ENCODE measurements at regions not wholly inside any gene's neighbourhood (a gene's known extent, or its start where the extent isn't known, plus 50 kb on each side); places are given as distances from the start of the nearest gene placed in this dataset.
A peak's percentile ranks its signal among the peaks of the same experiment; 100 is the strongest.
"Not testable (repeated sequence)": the region's sequence is repeated elsewhere in the genome, so short reads cannot be mapped to it uniquely, and the experiment has no call there.

DNA sequence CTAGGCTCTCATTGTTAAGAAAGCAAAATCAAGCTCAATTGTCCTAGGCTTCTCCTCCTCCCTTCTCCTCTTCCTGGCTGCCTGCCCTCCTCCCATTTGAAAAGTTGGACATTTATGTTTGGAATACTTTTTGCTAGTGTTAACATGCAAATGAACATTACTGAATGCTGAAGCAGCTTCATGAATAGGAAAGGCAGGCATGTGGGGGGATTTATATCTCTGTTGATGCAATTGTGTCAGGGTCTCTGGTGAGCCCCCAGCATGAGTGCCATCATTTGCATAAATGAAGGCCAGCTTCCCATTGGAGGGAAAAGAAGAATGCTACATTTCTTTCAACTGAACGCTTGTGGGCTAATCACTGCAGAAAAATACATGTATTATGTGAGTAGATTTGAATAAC, 160.1 kb upstream of the NDST3 start:
- in situ Hi-C loops (cut with MboI; ENCODE audit: low sequenced_read_pairs): no loop called here
- Histone ChIP-seq H3K4me3 (no peak overlapping the region), H3K9me3 (no peaks in the 10 kb centered on the region), H3K27me3 (ENCODE audit: low read depth) (no peaks in the 10 kb centered on the region), H3K4me1 (peaks cover 12% of the 10 kb centered on the region), H3K36me3 (replicated peaks) (no peaks in the 10 kb centered on the region)
- peak; percentile 68 to 77 for DNase-seq (ENCODE audit: low spot score in 2 of 2)

DNA sequence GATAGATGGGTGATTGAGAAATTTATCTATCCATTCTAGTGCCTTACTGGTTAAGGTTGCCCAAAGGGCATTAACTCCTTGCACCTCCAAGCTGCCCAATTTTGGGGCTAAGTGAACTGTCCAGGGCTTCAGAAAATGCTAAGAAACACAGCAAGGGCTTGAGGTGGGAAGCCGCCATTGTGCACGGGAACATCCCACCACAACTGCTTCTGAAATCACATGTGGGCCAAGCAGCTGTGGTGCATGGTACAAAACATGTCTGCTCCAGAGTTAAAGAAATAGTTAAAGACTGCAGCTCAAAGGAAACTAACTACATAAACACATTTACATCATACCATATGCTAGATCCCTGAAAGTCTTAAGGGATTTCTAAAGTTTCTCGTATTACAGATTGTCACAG, 144.3 kb upstream of the NDST3 start:
- Histone ChIP-seq H3K9me3 (no peaks in the 10 kb centered on the region), H3K4me3 (no peak overlapping the region), H3K36me3 (replicated peaks) (no peaks in the 10 kb centered on the region), H3K4me1 (no peaks in the 10 kb centered on the region), H3K27me3 (ENCODE audit: low read depth) (no peaks in the 10 kb centered on the region)
- in situ Hi-C loops (cut with MboI; ENCODE audit: low sequenced_read_pairs): no loop called here
- no peak for DNase-seq (ENCODE audit: low spot score in 2 of 2)

GRCh38 chr4:117893207-117893606, 141.1 kb upstream of the NDST3 start:
- no peaks in the 10 kb centered on the region for H3K4me1 ChIP-seq
- no peak overlapping the region for H3K4me3 ChIP-seq
- no peak for DNase-seq (ENCODE audit: low spot score in 2 of 2)
- H3K27me3 ChIP-seq (ENCODE audit: low read depth): no peaks in the 10 kb centered on the region
- in situ Hi-C loops (cut with MboI; ENCODE audit: low sequenced_read_pairs): no loop called here
- no peaks in the 10 kb centered on the region for H3K9me3 ChIP-seq
- H3K36me3 ChIP-seq (replicated peaks): no peaks in the 10 kb centered on the region

DNA sequence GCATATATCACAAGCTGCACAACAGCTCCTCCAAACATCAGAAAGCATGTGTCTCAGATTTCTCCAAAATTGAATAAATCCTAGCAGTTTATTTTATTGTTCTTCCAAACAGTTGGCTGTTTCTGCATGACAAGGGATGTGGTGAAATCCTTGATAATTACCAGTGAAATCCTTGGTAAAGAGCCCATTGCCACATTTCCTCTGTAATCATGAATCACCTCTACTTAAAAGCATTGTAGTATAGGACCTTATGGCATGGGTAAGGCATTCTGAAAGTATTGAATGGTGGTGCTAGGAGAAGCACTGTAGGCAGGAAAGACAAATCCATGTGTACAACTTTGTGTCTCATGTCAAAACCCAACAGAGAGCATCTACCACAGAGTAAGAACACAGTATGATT, 135.8 kb upstream of the NDST3 start:
- H3K36me3 ChIP-seq (replicated peaks): no peaks in the 10 kb centered on the region
- H3K4me3 ChIP-seq: no peak overlapping the region
- in situ Hi-C loops (cut with MboI; ENCODE audit: low sequenced_read_pairs): no loop called here
- DNase-seq (ENCODE audit: low spot score in 2 of 2): no peak
- no peaks in the 10 kb centered on the region for H3K4me1 ChIP-seq
- no peaks in the 10 kb centered on the region for H3K27me3 ChIP-seq (ENCODE audit: low read depth)
- H3K9me3 ChIP-seq: no peaks in the 10 kb centered on the region

DNA sequence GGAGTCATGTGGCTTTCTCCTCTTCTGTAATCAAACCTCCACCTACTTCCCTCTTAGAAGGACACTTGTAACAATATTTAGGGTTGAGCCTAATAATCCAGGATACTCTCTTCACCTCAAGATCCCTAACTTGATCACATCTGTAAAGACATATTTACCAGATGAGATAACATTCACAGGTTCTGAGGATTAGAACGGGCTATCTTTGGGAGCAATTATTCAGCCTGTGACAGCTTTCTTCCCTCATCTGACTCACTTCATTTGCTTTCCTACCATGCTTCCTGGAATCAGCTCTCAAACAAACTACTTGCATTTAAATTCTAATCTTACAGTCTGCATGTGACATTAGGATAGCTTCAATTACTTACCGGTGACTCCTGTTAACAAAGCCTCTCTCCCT, 133.5 kb upstream of the NDST3 start:
- H3K27me3 ChIP-seq (ENCODE audit: low read depth): no peaks in the 10 kb centered on the region
- no peaks in the 10 kb centered on the region for H3K9me3 ChIP-seq
- no peaks in the 10 kb centered on the region for H3K4me1 ChIP-seq
- in situ Hi-C loops (cut with MboI; ENCODE audit: low sequenced_read_pairs): no loop called here
- H3K4me3 ChIP-seq: no peak overlapping the region
- H3K36me3 ChIP-seq (replicated peaks): no peaks in the 10 kb centered on the region
- DNase-seq (ENCODE audit: low spot score in 2 of 2): no peak

- H3K27me3 ChIP-seq (ENCODE audit: low read depth): no peaks in the 10 kb centered on the region
- no peak overlapping the region for H3K4me3 ChIP-seq
- H3K9me3 ChIP-seq: no peaks in the 10 kb centered on the region
- DNase-seq (ENCODE audit: low spot score in 2 of 2): no peak
- H3K4me1 ChIP-seq: no peaks in the 10 kb centered on the region; the same call in 1 of the 2 replicates
- in situ Hi-C loops (cut with MboI; ENCODE audit: low sequenced_read_pairs): no loop called here
- H3K36me3 ChIP-seq (replicated peaks): no peaks in the 10 kb centered on the region
Measured at GRCh38 chr4:117907646-117908045, 126.6 kb upstream of the NDST3 start.

DNA sequence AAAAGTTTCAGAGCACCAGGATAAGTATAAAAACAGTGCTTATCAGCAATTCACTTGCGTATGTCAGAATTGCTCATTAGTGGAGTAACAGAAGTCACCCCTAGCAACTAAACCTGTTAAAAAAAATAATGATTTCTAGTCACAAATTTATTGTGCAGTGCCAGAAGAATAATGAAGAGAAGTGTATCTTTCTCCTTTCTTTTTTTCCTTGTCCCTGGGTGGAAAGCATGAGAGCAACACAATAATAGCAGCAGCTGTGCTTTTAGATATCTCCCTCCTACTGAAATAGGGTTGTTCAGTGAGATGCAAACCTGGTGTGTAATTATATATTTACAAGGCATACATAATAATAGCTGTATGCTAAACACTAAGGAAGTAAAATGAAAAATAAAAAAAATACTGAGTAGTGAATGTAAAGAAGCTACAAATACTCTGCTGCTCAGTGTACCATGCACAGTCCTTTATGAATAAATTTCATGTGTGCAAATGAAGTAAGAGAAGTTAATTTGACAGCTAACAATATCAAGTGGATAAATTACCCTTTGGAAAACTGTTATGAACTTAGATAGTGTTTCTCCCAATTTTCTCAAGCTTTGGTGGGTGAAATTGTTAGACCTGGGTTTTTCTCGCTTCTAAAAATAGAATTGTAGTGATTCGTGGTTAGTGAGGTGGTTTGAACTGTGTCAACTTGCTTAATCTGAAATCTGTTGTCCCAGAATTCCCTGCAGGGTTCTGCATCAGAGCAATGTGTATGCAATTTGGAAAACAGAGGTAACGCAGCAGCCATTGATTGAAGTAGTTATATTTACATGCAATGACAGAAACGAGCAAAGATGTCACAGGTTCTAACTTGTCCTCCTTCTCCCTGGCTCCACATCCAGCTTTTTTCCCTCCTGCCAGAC, 125.7 kb upstream of the NDST3 start:
- Histone ChIP-seq H3K27me3 (ENCODE audit: low read depth) (no peaks in the 10 kb centered on the region), H3K4me3 (no peak overlapping the region), H3K9me3 (no peaks in the 10 kb centered on the region), H3K36me3 (replicated peaks) (no peaks in the 10 kb centered on the region), H3K4me1 (no peaks in the 10 kb centered on the region; the same call in 1 of the 2 replicates)
- DNase-seq (ENCODE audit: low spot score in 2 of 2): peak in 1 of 2 experiments; percentile 9
- in situ Hi-C loops (cut with MboI; ENCODE audit: low sequenced_read_pairs): no loop called here

DNA sequence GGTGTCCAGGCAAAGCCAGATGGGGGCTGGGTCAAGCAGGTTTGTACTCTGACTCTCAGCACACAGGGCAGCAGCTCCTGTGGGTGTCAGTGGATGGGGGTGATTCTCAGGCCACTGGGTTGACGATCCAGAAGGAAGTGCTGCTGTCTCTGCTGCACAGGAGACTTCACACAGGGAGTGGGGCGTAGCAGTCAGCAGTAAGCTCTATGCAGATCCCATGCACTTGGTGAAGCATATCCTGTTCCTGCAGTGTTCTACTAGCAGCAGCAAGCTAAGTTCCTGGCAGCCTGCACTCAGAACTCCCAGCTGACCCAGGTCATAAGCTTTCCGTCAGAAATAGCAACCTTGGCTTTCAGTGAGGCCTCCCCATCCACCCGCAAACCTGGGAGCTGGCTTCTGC, 117.6 kb upstream of the NDST3 start:
- DNase-seq (ENCODE audit: low spot score in 2 of 2): no peak
- Histone ChIP-seq H3K36me3 (replicated peaks) (no peaks in the 10 kb centered on the region), H3K9me3 (no peaks in the 10 kb centered on the region), H3K27me3 (ENCODE audit: low read depth) (no peaks in the 10 kb centered on the region), H3K4me3 (no peak overlapping the region), H3K4me1 (no peaks in the 10 kb centered on the region)
- in situ Hi-C loops (cut with MboI; ENCODE audit: low sequenced_read_pairs): no loop called here

DNA sequence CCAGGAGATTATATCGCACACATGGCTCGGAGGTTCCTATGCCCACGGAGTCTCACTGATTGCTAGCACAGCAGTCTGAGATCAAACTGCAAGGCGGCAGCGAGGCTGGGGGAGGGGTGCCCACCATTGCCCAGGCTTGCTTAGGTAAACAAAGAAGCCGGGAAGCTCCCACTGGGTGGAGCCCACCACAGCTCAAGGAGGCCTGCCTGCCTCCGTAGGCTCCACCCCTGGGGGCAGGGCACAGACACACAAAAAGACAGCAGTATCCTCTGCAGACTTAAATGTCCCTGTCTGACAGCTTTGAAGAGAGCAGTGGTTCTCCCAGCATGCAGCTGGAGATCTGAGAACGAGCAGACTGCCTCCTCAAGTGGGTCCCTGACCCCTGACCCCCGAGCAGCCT, 112.0 kb upstream of the NDST3 start:
- H3K36me3 ChIP-seq (replicated peaks); H3K27me3 ChIP-seq (ENCODE audit: low read depth); H3K4me1 ChIP-seq; in situ Hi-C loops (cut with MboI; ENCODE audit: low sequenced_read_pairs); H3K9me3 ChIP-seq; H3K4me3 ChIP-seq: not testable (repeated sequence)
- peak in 1 of 2 experiments; percentile 17 for DNase-seq (ENCODE audit: low spot score in 2 of 2)

DNA sequence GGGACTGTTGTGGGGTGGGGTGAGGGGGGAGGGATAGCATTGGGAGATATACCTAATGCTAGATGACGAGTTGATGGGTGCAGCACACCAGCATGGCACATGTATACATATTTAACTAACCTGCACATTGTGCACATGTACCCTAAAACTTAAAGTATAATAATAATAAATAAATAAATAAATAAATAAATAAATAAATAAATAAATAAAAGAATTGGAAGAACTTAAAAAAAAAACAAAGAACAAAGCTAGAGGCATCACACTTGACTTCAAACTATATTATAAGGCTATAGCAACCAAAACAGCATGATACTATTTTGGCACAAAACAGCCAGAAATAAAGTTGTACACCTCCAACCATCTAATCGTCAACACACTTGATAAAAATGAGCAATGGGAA, 106.5 kb upstream of the NDST3 start:
- H3K9me3 ChIP-seq; H3K36me3 ChIP-seq (replicated peaks); DNase-seq (ENCODE audit: low spot score in 2 of 2); H3K27me3 ChIP-seq (ENCODE audit: low read depth); H3K4me3 ChIP-seq; in situ Hi-C loops (cut with MboI; ENCODE audit: low sequenced_read_pairs); H3K4me1 ChIP-seq: not testable (repeated sequence)

DNA sequence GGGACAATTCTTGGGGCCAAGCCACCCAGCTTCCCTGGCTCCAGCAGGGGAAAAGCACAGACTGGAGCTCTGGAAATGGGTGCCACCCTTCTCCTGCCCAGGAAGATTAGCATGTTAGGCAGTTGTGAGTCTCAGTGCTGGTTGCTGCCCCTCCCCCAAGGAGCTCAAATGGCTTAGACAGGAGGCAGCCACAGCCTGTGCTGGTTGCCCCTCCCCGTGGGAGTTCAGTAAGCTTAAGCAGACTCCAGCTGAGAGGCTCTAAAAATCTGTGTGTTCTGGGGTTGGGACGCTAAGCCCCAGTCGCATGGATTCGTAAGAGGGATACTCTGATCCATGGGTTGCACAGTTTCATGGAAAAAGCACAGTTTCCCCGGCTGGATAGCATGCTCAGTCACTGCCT, 92.7 kb upstream of the NDST3 start:
- H3K27me3 ChIP-seq (ENCODE audit: low read depth): no peaks in the 10 kb centered on the region
- no peaks in the 10 kb centered on the region for H3K36me3 ChIP-seq (replicated peaks)
- no peaks in the 10 kb centered on the region for H3K9me3 ChIP-seq
- no peak overlapping the region for H3K4me3 ChIP-seq
- no peak for DNase-seq (ENCODE audit: low spot score in 2 of 2)
- no peaks in the 10 kb centered on the region for H3K4me1 ChIP-seq
- in situ Hi-C loops (cut with MboI; ENCODE audit: low sequenced_read_pairs): no loop called here

DNA sequence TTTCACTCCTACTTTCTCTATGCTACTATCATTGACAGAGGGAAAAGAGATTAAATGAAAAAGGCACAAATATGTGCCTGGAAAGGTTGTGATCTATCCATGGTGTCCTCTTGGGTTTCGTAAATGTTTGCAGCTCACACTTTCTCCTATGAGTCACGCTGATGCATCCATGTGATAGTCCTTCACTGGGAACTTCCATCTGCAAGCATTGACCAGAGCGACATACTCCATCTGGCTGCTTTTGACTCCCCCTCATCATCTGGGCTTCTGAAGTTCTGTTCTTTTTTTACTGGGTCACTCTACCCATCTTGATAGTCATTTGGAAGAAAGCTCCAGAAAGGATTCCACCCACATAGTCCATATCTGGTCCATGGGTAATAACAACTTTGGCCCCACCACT, 84.7 kb upstream of the NDST3 start:
- Histone ChIP-seq H3K36me3 (replicated peaks) (no peaks in the 10 kb centered on the region), H3K9me3 (no peaks in the 10 kb centered on the region), H3K27me3 (ENCODE audit: low read depth) (no peaks in the 10 kb centered on the region), H3K4me3 (no peak overlapping the region), H3K4me1 (no peaks in the 10 kb centered on the region)
- in situ Hi-C loops (cut with MboI; ENCODE audit: low sequenced_read_pairs): no loop called here
- no peak for DNase-seq (ENCODE audit: low spot score in 2 of 2)

DNA sequence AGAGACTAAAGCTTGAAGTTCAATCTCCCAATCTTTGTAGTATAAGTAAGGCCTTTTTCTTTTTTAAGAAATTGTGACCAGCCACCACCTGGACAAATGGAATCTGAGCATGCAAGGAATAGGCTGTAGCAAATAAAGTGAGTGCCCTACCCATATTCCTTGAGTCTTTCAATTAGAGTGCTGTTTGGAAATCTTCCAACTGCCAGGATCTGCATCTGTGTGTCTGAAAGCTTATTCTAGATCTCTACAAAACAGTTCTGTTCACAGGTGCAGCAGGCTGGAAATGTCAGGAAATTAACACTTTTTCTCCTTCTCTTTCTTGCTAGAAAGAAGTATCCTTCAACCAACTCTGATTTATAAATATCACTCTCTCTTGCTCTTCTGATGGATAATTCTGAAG, 76.7 kb upstream of the NDST3 start:
- H3K4me1 ChIP-seq: no peaks in the 10 kb centered on the region

DNA sequence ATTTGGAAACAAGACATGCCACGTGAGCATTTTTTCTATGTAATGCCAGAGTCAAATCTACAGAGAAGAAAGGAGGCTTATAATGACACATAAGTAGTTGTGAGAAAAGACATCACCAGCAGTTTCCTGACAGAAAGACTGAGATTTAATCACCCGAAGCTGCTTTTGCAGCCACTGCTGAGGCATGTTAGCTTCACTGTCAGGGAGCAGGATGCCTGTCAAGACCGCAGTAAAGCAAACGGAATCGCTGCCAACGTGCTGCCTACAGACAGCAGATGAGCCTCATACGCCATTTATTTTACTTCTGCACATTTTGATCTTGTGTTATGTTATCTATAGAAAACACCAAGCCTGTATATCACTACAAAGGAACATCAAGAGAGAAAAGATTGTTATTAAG, 68.7 kb upstream of the NDST3 start:
- in situ Hi-C loops (cut with MboI; ENCODE audit: low sequenced_read_pairs): no loop called here

More for the DNA sequence above, 76.7 kb upstream of the NDST3 start:
- H3K9me3 ChIP-seq: no peaks in the 10 kb centered on the region
- no peak overlapping the region for H3K4me3 ChIP-seq
- H3K27me3 ChIP-seq (ENCODE audit: low read depth): no peaks in the 10 kb centered on the region
- in situ Hi-C loops (cut with MboI; ENCODE audit: low sequenced_read_pairs): no loop called here
- no peak for DNase-seq (ENCODE audit: low spot score in 2 of 2)
- H3K36me3 ChIP-seq (replicated peaks): no peaks in the 10 kb centered on the region

DNA sequence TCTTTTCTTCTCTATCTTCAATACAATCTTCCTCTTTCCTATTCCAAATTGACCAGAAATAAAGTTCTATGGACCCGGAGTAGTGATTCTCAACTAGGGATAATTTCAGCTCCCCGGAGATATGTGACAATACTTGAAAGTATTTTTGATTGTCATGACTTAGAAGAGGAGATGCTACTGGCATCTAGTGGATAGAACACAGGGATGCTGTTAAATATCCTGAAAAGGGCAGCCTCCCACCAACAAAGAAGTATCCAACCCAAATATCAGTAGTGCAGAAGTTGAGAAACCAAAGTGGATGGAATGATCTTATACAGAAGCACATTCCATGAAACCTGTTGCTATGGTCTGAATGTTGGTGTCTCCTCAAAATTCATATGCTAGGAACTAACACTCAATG, 65.7 kb upstream of the NDST3 start:
- Histone ChIP-seq H3K27me3 (ENCODE audit: low read depth) (no peaks in the 10 kb centered on the region), H3K4me1 (no peaks in the 10 kb centered on the region), H3K36me3 (replicated peaks) (no peaks in the 10 kb centered on the region), H3K4me3 (no peak overlapping the region), H3K9me3 (no peaks in the 10 kb centered on the region)
- in situ Hi-C loops (cut with MboI; ENCODE audit: low sequenced_read_pairs): no loop called here
- no peak for DNase-seq (ENCODE audit: low spot score in 2 of 2)

More for the DNA sequence above, 68.7 kb upstream of the NDST3 start:
- no peaks in the 10 kb centered on the region for H3K4me1 ChIP-seq
- H3K4me3 ChIP-seq: no peak overlapping the region
- no peaks in the 10 kb centered on the region for H3K36me3 ChIP-seq (replicated peaks)
- H3K27me3 ChIP-seq (ENCODE audit: low read depth): no peaks in the 10 kb centered on the region
- no peaks in the 10 kb centered on the region for H3K9me3 ChIP-seq
- no peak for DNase-seq (ENCODE audit: low spot score in 2 of 2)

All from HAP-1 (cell line).